H1 (cell line): ENCODE measurements at regions not wholly inside any gene's neighbourhood (a gene's known extent, or its start where the extent isn't known, plus 50 kb on each side); places are given as distances from the start of the nearest gene placed in this dataset.

Experiments used
- CTCF ChIA-PET: fragments of 300-600 bp; sonication (Branson Sonifier 250); formaldehyde crosslinking; loops from one replicate; lab custom pipeline; 2021; ENCODE audit not compliant: partially characterized antibody; lab: Charles Lee
- POLR2A ChIA-PET: fragments of 300-600 bp; sonication (Branson Sonifier 250); formaldehyde crosslinking; loops from one replicate; lab custom pipeline; 2021; ENCODE audit warnings: inconsistent platforms; ENCODE audit not compliant: partially characterized antibody; lab: Charles Lee
- DNase-seq, 2 experiments: peaks; one replicate each; pipeline versions ENCODE4 v3.0.0 to v3.0.0-alpha.2; 2010 to 2022; ENCODE audit warnings: low spot score in 2 of 2, low read depth in 1 of 2, mixed read lengths in 1 of 2
- FAIRE-seq: peaks from 2 replicates; lab custom pipeline; 2011; peaks lifted over from hg19 to GRCh38; lab: Jason Lieb, UNC
- H2AFZ ChIP-seq: 2 replicates; pipeline ENCODE4 v1.8.1; 2012; ENCODE audit warnings: low read length, inconsistent platforms
- H2AK5ac ChIP-seq: 2 replicates; pipeline ENCODE4 v1.6.1; 2013; ENCODE audit warnings: low read depth, low read length
- H2BK120ac ChIP-seq: replicated peaks from 2 replicates; pipeline ENCODE3; 2013; ENCODE audit warnings: low read depth, low read length, inconsistent platforms
- H2BK12ac ChIP-seq: 2 replicates; pipeline ENCODE4 v1.6.1; 2013; ENCODE audit warnings: low read depth, low read length
- H2BK15ac ChIP-seq: 2 replicates; pipeline ENCODE4 v1.6.1; 2013; ENCODE audit warnings: low read length
- H2BK20ac ChIP-seq: 2 replicates; pipeline ENCODE4 v1.6.1; 2013; ENCODE audit warnings: low read length
- H2BK5ac ChIP-seq: 2 replicates; pipeline ENCODE4 v1.6.1; 2013; ENCODE audit warnings: low read depth, low read length
- H3K14ac ChIP-seq: 2 replicates; pipeline ENCODE4 v1.6.1; 2013; ENCODE audit warnings: inconsistent platforms; ENCODE audit not compliant: insufficient read length
- H3K18ac ChIP-seq: 2 replicates; pipeline ENCODE4 v1.6.1; 2013; ENCODE audit warnings: low read length; ENCODE audit errors: extremely low read depth
- H3K23ac ChIP-seq: 2 replicates; pipeline ENCODE4 v1.6.1; 2013; ENCODE audit warnings: inconsistent platforms; ENCODE audit not compliant: insufficient read length
- H3K23me2 ChIP-seq: 2 replicates; pipeline ENCODE4 v1.6.1; 2013; ENCODE audit warnings: low read depth, low read length
- H3K27ac ChIP-seq: 2 replicates; pipeline ENCODE4 v1.6.1; 2011; ENCODE audit warnings: low read depth, low read length, inconsistent platforms
- H3K27me3 ChIP-seq, 4 experiments: replicated peaks in 1 of 4; 1 replicate in 1 of 4; 2 replicates in 3 of 4; pipeline versions ENCODE4 v1.6.1 to v1.8.1; 2011 to 2013; ENCODE audit warnings: low read length in 3 of 4, mild to moderate bottlenecking in 3 of 4, inconsistent platforms in 2 of 4, mixed read lengths in 2 of 4, moderate library complexity in 1 of 4; ENCODE audit not compliant: control insufficient read depth in 3 of 4, insufficient read depth in 3 of 4; ENCODE audit errors: extremely low read depth in 1 of 4
- H3K36me3 ChIP-seq, 4 experiments: 2 replicates each; pipeline versions ENCODE4 v1.6.1 to v1.8.1; 2011 to 2013; ENCODE audit warnings: mild to moderate bottlenecking in 4 of 4, low read length in 3 of 4, moderate library complexity in 2 of 4, control low read depth in 1 of 4, inconsistent platforms in 1 of 4; ENCODE audit not compliant: insufficient read depth in 4 of 4, control insufficient read depth in 2 of 4
- H3K4ac ChIP-seq: replicated peaks from 2 replicates; pipeline ENCODE3; 2013; ENCODE audit warnings: low read length, low read depth, mixed read lengths, inconsistent platforms; ENCODE audit not compliant: insufficient read length
- H3K4me1 ChIP-seq, 4 experiments: replicated peaks in 1 of 4; 1 replicate in 1 of 4; 2 replicates in 3 of 4; pipeline versions ENCODE4 v1.6.1 to v1.8.1; 2011 to 2013; ENCODE audit warnings: low read length in 3 of 4, inconsistent platforms in 2 of 4, mixed read lengths in 1 of 4; ENCODE audit not compliant: insufficient read depth in 4 of 4, control insufficient read depth in 3 of 4
- H3K4me2 ChIP-seq, 2 experiments: 2 replicates each; pipeline versions ENCODE4 v1.6.1 to v1.8.1; 2011 to 2013; ENCODE audit warnings: low read depth in 2 of 2, low read length in 2 of 2, control low read depth in 1 of 2, inconsistent platforms in 1 of 2, mild to moderate bottlenecking in 1 of 2; ENCODE audit not compliant: insufficient read depth in 1 of 2
- H3K4me3 ChIP-seq, 4 experiments: fragments of 200-600, 300-600 bp in 1 of 4; sonication (generic), shearing (Covaris generic), sonication (Bioruptor Twin) in 1 of 4; 2 replicates each; pipeline versions ENCODE4 v1.5.1 to v1.8.1; 2011 to 2016; ENCODE audit warnings: low read length in 4 of 4, low read depth in 3 of 4, control low read depth in 2 of 4, inconsistent platforms in 2 of 4, mild to moderate bottlenecking in 2 of 4, mixed read lengths in 1 of 4, moderate library complexity in 1 of 4; ENCODE audit not compliant: insufficient read depth in 2 of 4; ENCODE audit errors: extremely low read depth in 1 of 4
- H3K56ac ChIP-seq: replicated peaks from 2 replicates; pipeline ENCODE3; 2013; ENCODE audit warnings: low read depth, mild to moderate bottlenecking, mixed read lengths, low read length, inconsistent platforms; ENCODE audit not compliant: insufficient read length
- H3K79me1 ChIP-seq: 2 replicates; pipeline ENCODE4 v1.6.1; 2013; ENCODE audit warnings: low read depth, low read length, control low read depth
- H3K79me2 ChIP-seq, 2 experiments: 2 replicates each; pipeline versions ENCODE4 v1.6.1 to v1.8.1; 2012 to 2013; ENCODE audit warnings: low read length in 2 of 2, mild to moderate bottlenecking in 2 of 2, inconsistent platforms in 1 of 2; ENCODE audit not compliant: insufficient read depth in 2 of 2, control insufficient read depth in 1 of 2
- H3K9ac ChIP-seq, 4 experiments: replicated peaks in 1 of 4; 1 replicate in 1 of 4; 2 replicates in 3 of 4; pipeline versions ENCODE4 v1.6.1 to v1.8.1; 2011 to 2013; ENCODE audit warnings: low read depth in 3 of 4, low read length in 3 of 4, control low read depth in 2 of 4, mild to moderate bottlenecking in 2 of 4, moderate library complexity in 2 of 4, inconsistent platforms in 1 of 4; ENCODE audit errors: extremely low read depth in 1 of 4
- H3K9me3 ChIP-seq, 2 experiments: 2 replicates each; pipeline versions ENCODE4 v1.6.1 to v1.8.1; 2012 to 2013; ENCODE audit warnings: mild to moderate bottlenecking in 2 of 2, moderate library complexity in 2 of 2, control low read depth in 1 of 2, inconsistent platforms in 1 of 2, low read depth in 1 of 2, low read length in 1 of 2, mixed read lengths in 1 of 2; ENCODE audit not compliant: insufficient read depth in 2 of 2
- H4K20me1 ChIP-seq, 2 experiments: replicated peaks in 1 of 2; 2 replicates each; pipeline versions ENCODE3 to v1.8.1; 2011 to 2013; ENCODE audit warnings: inconsistent platforms in 2 of 2, low read length in 2 of 2, mild to moderate bottlenecking in 1 of 2; ENCODE audit not compliant: insufficient read depth in 2 of 2, control insufficient read depth in 1 of 2
- H4K5ac ChIP-seq: 2 replicates; pipeline ENCODE4 v1.6.1; 2013; ENCODE audit warnings: low read length, low read depth, mixed read lengths, inconsistent platforms; ENCODE audit not compliant: insufficient read length
- H4K8ac ChIP-seq: 2 replicates; pipeline ENCODE4 v1.8.0; 2013; ENCODE audit warnings: mild to moderate bottlenecking, moderate library complexity, low read length, inconsistent platforms; ENCODE audit not compliant: insufficient read depth; ENCODE audit errors: extremely low read depth
- H4K91ac ChIP-seq: replicated peaks from 2 replicates; pipeline ENCODE3; 2013; ENCODE audit warnings: low read length, mixed read lengths, inconsistent platforms; ENCODE audit not compliant: insufficient read length
- CHD2 ChIP-seq: IDR thresholded peaks from 2 replicates; pipeline ENCODE4 v1.6.1; 2012; ENCODE audit warnings: low read length, improper control_type of control experiment
- EGR1 ChIP-seq: IDR thresholded peaks from 2 replicates; pipeline ENCODE4 v1.6.1; 2011; ENCODE audit warnings: low read depth, low read length, borderline replicate concordance
- HDAC6 ChIP-seq: IDR thresholded peaks from one replicate; pipeline ENCODE4 v1.7.1; 2012; ENCODE audit warnings: low read depth, mild to moderate bottlenecking, inconsistent platforms, low read length, moderate library complexity
- PHF8 ChIP-seq: fragments of 200-600 bp; sonication (generic); conservative IDR thresholded peaks from 2 replicates; pipeline ENCODE4 v1.7.1; 2012; ENCODE audit warnings: low read depth, mild to moderate bottlenecking, inconsistent platforms, low read length, moderate library complexity
- POLR2A ChIP-seq, 2 experiments: IDR thresholded peaks; 1 replicate in 1 of 2; 2 replicates in 1 of 2; pipeline ENCODE4 v1.6.1; 2011; ENCODE audit warnings: low read depth in 2 of 2, low read length in 2 of 2, mild to moderate bottlenecking in 2 of 2; ENCODE audit errors: control extremely low read depth in 1 of 2
- RBBP5 ChIP-seq: IDR thresholded peaks from 2 replicates; pipeline ENCODE4 v1.7.1; 2012; ENCODE audit warnings: low read depth, mild to moderate bottlenecking, inconsistent platforms, low read length, moderate library complexity, borderline replicate concordance
- RXRA ChIP-seq: IDR thresholded peaks from 2 replicates; pipeline ENCODE4 v1.6.1; 2011; ENCODE audit warnings: low read depth, mild to moderate bottlenecking, low read length, moderate library complexity; ENCODE audit not compliant: insufficient read depth
- SIN3A ChIP-seq, 2 experiments: IDR thresholded peaks in 1 of 2; conservative IDR thresholded peaks in 1 of 2; 2 replicates each; pipeline ENCODE4 v1.6.1; 2011 to 2012; ENCODE audit warnings: low read length in 2 of 2, improper control_type of control experiment in 1 of 2, low read depth in 1 of 2, mild to moderate bottlenecking in 1 of 2
- TAF1 ChIP-seq: IDR thresholded peaks from 2 replicates; pipeline ENCODE4 v1.6.1; 2011; ENCODE audit warnings: mild to moderate bottlenecking, low read depth, low read length
- WGBS, 2 experiments: shearing (Covaris generic) in 1 of 2; methylation state at CpG; one replicate each; pipeline versions ENCODE4 v1.1.6 to v1.1.7; 2013 to 2015; ENCODE audit warnings: low lambda C conversion rate in 2 of 2, mixed read lengths in 2 of 2, inconsistent platforms in 1 of 2, low coverage in 1 of 2, missing lambda C conversion rate in 1 of 2; ENCODE audit not compliant: insufficient replicate concordance in 2 of 2, insufficient coverage in 1 of 2, insufficient read length in 1 of 2; ENCODE audit errors: extremely low coverage in 1 of 2, missing lambda C conversion rate in 1 of 2; 5-methylcytosine and 5-hydroxymethylcytosine counted together
- TF ChIP-seq, protein P1 (sequence below): IDR thresholded peaks from 2 replicates; pipeline ENCODE4 v1.6.1; 2012; ENCODE audit warnings: inconsistent platforms
- TF ChIP-seq, protein P2 (sequence below): IDR thresholded peaks from 2 replicates; pipeline ENCODE4 v1.6.1; 2012; ENCODE audit warnings: inconsistent platforms

DNA sequence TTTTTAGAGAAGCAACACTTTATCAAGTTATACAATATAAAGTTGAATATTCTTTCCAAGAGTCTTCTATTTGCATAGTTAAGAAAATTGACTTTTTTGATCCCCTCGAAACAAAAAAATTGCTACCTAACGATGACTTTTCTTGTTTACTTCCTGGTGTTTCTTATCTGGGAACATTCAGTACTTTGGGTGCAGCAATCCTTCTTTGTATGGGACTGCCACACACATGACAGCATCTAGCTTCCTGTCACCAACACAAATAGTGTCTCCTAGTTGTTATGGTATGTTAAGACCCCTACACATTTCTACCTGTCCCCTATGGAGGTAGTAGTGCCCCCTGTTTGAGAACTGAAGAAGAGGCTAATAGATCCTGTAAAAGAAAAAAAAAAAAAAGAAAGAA, 841.7 kb upstream of the FAT3 start:
- POLR2A ChIA-PET, result no interaction called here
- H3K9me3 ChIP-seq, result no peaks in the 10 kb centered on the region
- no peaks in the 10 kb centered on the region for H3K79me2 ChIP-seq
- TF ChIP-seq, protein P1, sequence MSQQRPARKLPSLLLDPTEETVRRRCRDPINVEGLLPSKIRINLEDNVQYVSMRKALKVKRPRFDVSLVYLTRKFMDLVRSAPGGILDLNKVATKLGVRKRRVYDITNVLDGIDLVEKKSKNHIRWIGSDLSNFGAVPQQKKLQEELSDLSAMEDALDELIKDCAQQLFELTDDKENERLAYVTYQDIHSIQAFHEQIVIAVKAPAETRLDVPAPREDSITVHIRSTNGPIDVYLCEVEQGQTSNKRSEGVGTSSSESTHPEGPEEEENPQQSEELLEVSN, result no peak
- TF ChIP-seq PHF8 (no peak), POLR2A (IDR thresholded peaks at IDR 0.05; ENCODE audit: control extremely low read depth in 1 of 2, low read depth in 2 of 2, low read length in 2 of 2) (no peak), TAF1 (no peak), CHD2 (no peak), HDAC6 (no peak), RXRA (no peak), RBBP5 (no peak), SIN3A (conservative IDR thresholded peaks at IDR 0.05 in 1 of 2, IDR thresholded peaks at IDR 0.05 in 1 of 2; ENCODE audit: low read depth in 1 of 2, low read length in 2 of 2) (no peak), EGR1 (no peak)
- TF ChIP-seq, protein P2, sequence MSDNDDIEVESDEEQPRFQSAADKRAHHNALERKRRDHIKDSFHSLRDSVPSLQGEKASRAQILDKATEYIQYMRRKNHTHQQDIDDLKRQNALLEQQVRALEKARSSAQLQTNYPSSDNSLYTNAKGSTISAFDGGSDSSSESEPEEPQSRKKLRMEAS, result no peak
- TF ChIP-seq, all 59 proteins: peak for 0
- H3K4me2 ChIP-seq, result no peak overlapping the region
- H4K8ac ChIP-seq, result no peak overlapping the region
- H3K23me2 ChIP-seq, result no peaks in the 10 kb centered on the region
- no peak overlapping the region for H2AFZ ChIP-seq
- H3K14ac ChIP-seq, result no peak overlapping the region
- no peak overlapping the region for H2BK5ac ChIP-seq
- H3K18ac ChIP-seq, result no peak overlapping the region
- no peaks in the 10 kb centered on the region for H3K27me3 ChIP-seq
- H4K91ac ChIP-seq, result no peak overlapping the region
- no peak overlapping the region for H3K56ac ChIP-seq
- H3K4me3 ChIP-seq, result no peak overlapping the region
- H3K79me1 ChIP-seq, result no peaks in the 10 kb centered on the region
- H3K27ac ChIP-seq, result no peak overlapping the region
- H2BK120ac ChIP-seq, result no peak overlapping the region
- H3K36me3 ChIP-seq, result no peaks in the 10 kb centered on the region
- H2BK12ac ChIP-seq, result no peak overlapping the region
- CTCF ChIA-PET, result no interaction called here
- H2BK20ac ChIP-seq, result no peak overlapping the region
- H3K4me1 ChIP-seq, result no peaks in the 10 kb centered on the region
- H4K5ac ChIP-seq, result no peak overlapping the region
- FAIRE-seq, result no peak
- no peaks in the 10 kb centered on the region for H4K20me1 ChIP-seq
- H2AK5ac ChIP-seq, result no peak overlapping the region
- 94% methylated on average over 2 of the region's 2 CpGs; no CpG with 5 or more reads in 1 of the 2 experiments for WGBS, 2 experiments
- H3K23ac ChIP-seq, result no peak overlapping the region
- no peak overlapping the region for H2BK15ac ChIP-seq
- no peak overlapping the region for H3K4ac ChIP-seq
- H3K9ac ChIP-seq, result no peak overlapping the region
- DNase-seq, result no peak
